K562 (cell line): ENCODE measurements at regions not wholly inside any gene's neighbourhood (a gene's known extent, or its start where the extent isn't known, plus 50 kb on each side); places are given as distances from the start of the nearest gene placed in this dataset.

ENCODE experiments used
- ATAC-seq: fragments of 200-7000 bp; cut with Tn5 transposase; 3 replicates; pipeline ENCODE4 v1.9.1; 2020; ENCODE audit warnings: moderate library complexity
- BruUV-seq: library from RNA; stranded (reverse); fragments of 400-500 nt; replicated peaks from 2 replicates; lab custom pipeline; 2021; lab: Mats Ljungman, UMichigan
- CTCF ChIA-PET: fragments of 300-600 bp; formaldehyde crosslinking; extraction: SDS; loops from one replicate; lab custom pipeline; 2021; ENCODE audit warnings: low intra/inter-chr PET ratio; lab: Yijun Ruan, JAX
- POLR2A ChIA-PET: fragments of 300-600, 350-650 bp; sonication (Branson Sonifier 250); formaldehyde crosslinking; extraction: SDS; loops from one replicate; lab custom pipeline; 2021; ENCODE audit warnings: antibody characterized with exemption, inconsistent platforms; lab: Yijun Ruan, JAX
- DNase-seq, 4 experiments: peaks; one replicate each; pipeline versions ENCODE4 v3.0.0 to v3.0.0-alpha.2; 2011 to 2018; ENCODE audit warnings: low spot score in 3 of 4, mixed read lengths in 3 of 4; ENCODE audit errors: extremely low read depth in 1 of 4
- FAIRE-seq: peaks from 2 replicates; lab custom pipeline; 2011; peaks lifted over from hg19 to GRCh38; lab: Jason Lieb, UNC
- H2AFZ ChIP-seq: 2 replicates; pipeline ENCODE4 v1.6.0; 2011; ENCODE audit warnings: low read depth, low read length, control low read depth, inconsistent platforms
- H3K27ac ChIP-seq: fragments of 200-600 bp; 3 replicates; pipeline ENCODE4 v1.8.0; 2011; ENCODE audit warnings: low read depth, mild to moderate bottlenecking, control low read depth, inconsistent platforms, low read length, moderate library complexity, mixed read lengths; ENCODE audit errors: extremely low read depth
- H3K27me3 ChIP-seq, 2 experiments: fragments of 300-600 bp in 1 of 2; 2 replicates in 1 of 2; 3 replicates in 1 of 2; pipeline versions ENCODE4 v1.6.0 to v1.8.0; 2011; ENCODE audit warnings: inconsistent platforms in 2 of 2, low read length in 2 of 2, mild to moderate bottlenecking in 1 of 2, mixed read lengths in 1 of 2, moderate library complexity in 1 of 2; ENCODE audit not compliant: control insufficient read depth in 2 of 2, insufficient read depth in 2 of 2
- H3K36me3 ChIP-seq: fragments of 300-600 bp; 3 replicates; pipeline ENCODE4 v1.8.0; 2011; ENCODE audit warnings: mild to moderate bottlenecking, low read length, inconsistent platforms; ENCODE audit not compliant: control insufficient read depth, insufficient read depth
- H3K4me1 ChIP-seq, 2 experiments: fragments of 200-600 bp in 1 of 2; replicated peaks in 1 of 2; 2 replicates in 1 of 2; 3 replicates in 1 of 2; pipeline versions ENCODE4 v1.5.1 to v1.8.0; 2011; ENCODE audit warnings: inconsistent platforms in 2 of 2, low read length in 2 of 2, mild to moderate bottlenecking in 1 of 2, mixed read lengths in 1 of 2, moderate library complexity in 1 of 2; ENCODE audit not compliant: control insufficient read depth in 2 of 2, insufficient read depth in 2 of 2
- H3K4me2 ChIP-seq: 2 replicates; pipeline ENCODE4 v1.6.1; 2011; ENCODE audit warnings: low read length, control low read depth, inconsistent platforms, mixed read lengths; ENCODE audit not compliant: insufficient read depth
- H3K4me3 ChIP-seq: fragments of 200-600 bp; sonication (generic), shearing (Covaris generic); 2 replicates; pipeline ENCODE4 v1.5.1; 2016; ENCODE audit warnings: control low read depth, inconsistent platforms
- H3K79me2 ChIP-seq: fragments of 200-600 bp; 3 replicates; pipeline ENCODE4 v1.8.0; 2011; ENCODE audit warnings: low read length, inconsistent platforms; ENCODE audit not compliant: control insufficient read depth, insufficient read depth
- H3K9ac ChIP-seq, 2 experiments: 2 replicates each; pipeline versions ENCODE4 v1.6.0 to v1.6.1; 2011; ENCODE audit warnings: low read depth in 2 of 2, low read length in 2 of 2, control low read depth in 1 of 2, inconsistent platforms in 1 of 2, mild to moderate bottlenecking in 1 of 2, mixed read lengths in 1 of 2; ENCODE audit not compliant: insufficient read depth in 1 of 2
- H3K9me1 ChIP-seq: one replicate; pipeline ENCODE4 v1.6.0; 2011; ENCODE audit warnings: inconsistent platforms, mild to moderate bottlenecking, low read length, moderate library complexity; ENCODE audit not compliant: control insufficient read depth, insufficient read depth
- H3K9me3 ChIP-seq: replicated peaks from 2 replicates; pipeline ENCODE4 v1.5.1; 2011; ENCODE audit warnings: low read depth, low read length, inconsistent platforms; ENCODE audit not compliant: control insufficient read depth, insufficient read depth
- H4K20me1 ChIP-seq: replicated peaks from 2 replicates; pipeline ENCODE4 v1.6.1; 2011; ENCODE audit warnings: low read length, inconsistent platforms, mixed read lengths; ENCODE audit not compliant: control insufficient read depth, insufficient read depth
- ERF ChIP-seq: fragments of 450-650 bp; formaldehyde crosslinking; IDR thresholded peaks from 2 replicates; pipeline ENCODE4 v1.4.0; 2020; ENCODE audit warnings: mild to moderate bottlenecking, mixed read lengths
- ETV1 ChIP-seq: fragments of 450-650 bp; conservative IDR thresholded peaks from 2 replicates; pipeline ENCODE4 v1.6.1; 2016; ENCODE audit warnings: missing genetic modification characterization, control low read depth, low read depth, missing compliant biosample characterization
- FOS ChIP-seq: IDR thresholded peaks from 3 replicates; pipeline ENCODE4 v1.6.1; 2011; ENCODE audit not compliant: insufficient read length; ENCODE audit errors: extremely low read depth
- KDM2B ChIP-seq: fragments of 250-450 bp; sonication (Bioruptor Pico); IDR thresholded peaks from 2 replicates; pipeline ENCODE4 v1.8.0; 2021; ENCODE audit warnings: mild to moderate bottlenecking, moderate library complexity
- MBD1 ChIP-seq: fragments of 250-450 bp; sonication (Bioruptor Pico); IDR thresholded peaks from 2 replicates; pipeline ENCODE4 v1.8.0; 2022; ENCODE audit warnings: inconsistent platforms
- PRMT5 ChIP-seq: sonication (generic); formaldehyde crosslinking; IDR thresholded peaks from 2 replicates; pipeline ENCODE4 v1.5.0; 2020; ENCODE audit warnings: missing genetic modification reagents
- PTRF ChIP-seq: fragments of 450-650 bp; IDR thresholded peaks from 2 replicates; pipeline ENCODE4 v1.6.1; 2016; ENCODE audit warnings: mild to moderate bottlenecking, missing genetic modification characterization, missing compliant biosample characterization
- RBM25 ChIP-seq: fragments of 200-400 bp; formaldehyde crosslinking; IDR thresholded peaks from 2 replicates; pipeline ENCODE4 v1.6.1; 2018; ENCODE audit warnings: low read length, low read depth, moderate library complexity; ENCODE audit not compliant: severe bottlenecking
- SIN3B ChIP-seq: fragments of 450-650 bp; IDR thresholded peaks from 2 replicates; pipeline ENCODE4 v1.6.1; 2017; ENCODE audit warnings: low read depth, mild to moderate bottlenecking, moderate library complexity
- TCF7 ChIP-seq: sonication (generic); IDR thresholded peaks from 2 replicates; pipeline ENCODE4 v1.6.1; 2016; ENCODE audit warnings: antibody characterized with exemption, borderline replicate concordance
- VEZF1 ChIP-seq: fragments of 200-800 bp; sonication (Bioruptor generic); IDR thresholded peaks from 2 replicates; pipeline ENCODE4 v1.6.1; 2017; ENCODE audit warnings: missing genetic modification characterization, missing compliant biosample characterization
- ZBTB34 ChIP-seq: fragments of 250-450 bp; sonication (Bioruptor Pico); IDR thresholded peaks from 2 replicates; pipeline ENCODE4 v1.8.0; 2021; ENCODE audit warnings: mild to moderate bottlenecking, moderate library complexity
- ZBTB9 ChIP-seq: fragments of 450-650 bp; formaldehyde crosslinking; IDR thresholded peaks from 2 replicates; pipeline ENCODE4 v1.4.0; 2020; ENCODE audit warnings: mild to moderate bottlenecking, moderate library complexity
- ZNF436 ChIP-seq: fragments of 250-450, 450-650 bp; sonication (Bioruptor Pico); formaldehyde crosslinking; IDR thresholded peaks from 2 replicates; pipeline ENCODE4 v1.7.0; 2020; ENCODE audit warnings: mild to moderate bottlenecking
- ZNF589 ChIP-seq: fragments of 200-800 bp; sonication (Bioruptor generic); IDR thresholded peaks from 2 replicates; pipeline ENCODE4 v1.6.1; 2016; ENCODE audit warnings: low read depth, missing genetic modification characterization, missing compliant biosample characterization
- ZNF785 ChIP-seq: fragments of 250-450 bp; sonication (Bioruptor Pico); IDR thresholded peaks from 2 replicates; pipeline ENCODE4 v1.4.0; 2020; ENCODE audit warnings: mild to moderate bottlenecking
- WGBS: fragments of 100-300 bp; shearing (Covaris generic); methylation state at CpG from one replicate; pipeline ENCODE4 v1.1.6; 2016; ENCODE audit warnings: low coverage, mixed read lengths; ENCODE audit not compliant: insufficient coverage; ENCODE audit errors: missing lambda C conversion rate; 5-methylcytosine and 5-hydroxymethylcytosine counted together
- in situ Hi-C: fragments of 300-500 bp; cut with MboI; formaldehyde crosslinking; loops from 4 replicates; pipeline ENCODE4 v1.15.0; 2018; ENCODE audit warnings: inconsistent platforms, mixed read lengths
- intact Hi-C: fragments of 100-400 bp; cut with micrococcal nuclease; formaldehyde crosslinking; loops from 2 replicates; pipeline ENCODE4 v1.14.2; 2022

GRCh38 chr14:49497267-49497666, 88.9 kb downstream of the RPS29 start (continued):
- TF ChIP-seq ZNF785 (CRISPR knock-in tag) (no peak), ZNF589 (no peak), TCF7 (no peak), ZNF436 (CRISPR knock-in tag) (no peak)

GRCh38 chr14:49494836-49495235, 91.3 kb downstream of the RPS29 start:
- no peak overlapping the region for H2AFZ ChIP-seq
- no TSS peak for BruUV-seq
- no peak overlapping the region for H3K9ac ChIP-seq
- H3K9me1 ChIP-seq, result no peaks in the 10 kb centered on the region
- peaks cover 0 to 3% of the 10 kb centered on the region in 2 experiments; a peak in 1 of 5 replicates for H3K27me3 ChIP-seq
- H3K79me2 ChIP-seq, result no peaks in the 10 kb centered on the region
- ChIA-PET POLR2A (interaction anchor here (0.7 kb wide), 1 partner anchor 107 kb away, joined by 3 read pairs; no protein-coding TSS in a partner anchor), CTCF (no interaction called here)
- H3K36me3 ChIP-seq, result no peaks in the 10 kb centered on the region
- DNase-seq (no peak), FAIRE-seq (no peak), ATAC-seq (no peak)
- 0% methylated on average over 3 of the region's 4 CpGs for WGBS
- H4K20me1 ChIP-seq, result no peaks in the 10 kb centered on the region
- H3K4me2 ChIP-seq, result no peak overlapping the region
- no peak overlapping the region for H3K27ac ChIP-seq
- in situ Hi-C loops, result no loop called here
- H3K4me3 ChIP-seq, result no peak overlapping the region
- intact Hi-C loops, result no loop called here
- H3K9me3 ChIP-seq, result no peaks in the 10 kb centered on the region
- H3K4me1 ChIP-seq, result no peaks in the 10 kb centered on the region
- TF ChIP-seq ERF (CRISPR knock-in tag) (no peak), RBM25 (no peak), ZBTB9 (CRISPR knock-in tag) (no peak), MBD1 (no peak), PTRF (no peak), VEZF1 (CRISPR knock-in tag) (no peak), FOS (no peak), SIN3B (no peak), PRMT5 (no peak), ZBTB34 (no peak), KDM2B (no peak), ETV1 (tag) (no peak)
